Vagina (tissue), 2 donors: ENCODE measurements at regions not wholly inside any gene's neighbourhood (a gene's known extent, or its start where the extent isn't known, plus 50 kb on each side); places are given as distances from the start of the nearest gene placed in this dataset.

Experiments used
- DNase-seq, 2 donors: peaks; one replicate each; pipeline ENCODE4 v3.0.0-alpha.2; 2017; ENCODE audit errors: extremely low spot score in 2 of 2
- H3K27ac ChIP-seq: fragments of 200-600 bp; sonication (generic); one replicate; pipeline ENCODE4 v1.5.1; 2019
- H3K27me3 ChIP-seq: fragments of 200-600 bp; sonication (generic); one replicate; pipeline ENCODE4 v1.5.1; 2019
- H3K36me3 ChIP-seq, 2 donors: fragments of 200-600 bp; sonication (generic); one replicate each; pipeline ENCODE4 v1.5.1; 2017 to 2019
- H3K4me1 ChIP-seq: fragments of 200-600 bp; sonication (generic); one replicate; pipeline ENCODE4 v1.5.1; 2019
- H3K4me3 ChIP-seq, 2 donors: fragments of 200-600 bp; sonication (generic); 1 replicate in 1 of 2; 2 replicates in 1 of 2; pipeline ENCODE4 v1.5.1; 2016 to 2019
- H3K9me3 ChIP-seq: fragments of 200-600 bp; sonication (generic); one replicate; pipeline ENCODE4 v1.5.1; 2019
- CTCF ChIP-seq, 3 experiments: fragments of 450-650 bp in 2 of 3; fragments of 200-600 bp in 1 of 3; sonication (generic) in 1 of 3; IDR thresholded peaks; one replicate each; pipeline ENCODE4 v1.5.1; 2017 to 2019; ENCODE audit warnings: antibody characterized with exemption in 3 of 3, mild to moderate bottlenecking in 2 of 3, moderate library complexity in 2 of 3
- POLR2A ChIP-seq, 2 donors: fragments of 450-650 bp; IDR thresholded peaks; one replicate each; pipeline ENCODE4 v1.6.1; 2017; ENCODE audit warnings: antibody characterized with exemption in 2 of 2, mild to moderate bottlenecking in 2 of 2, moderate library complexity in 2 of 2
- POLR2AphosphoS5 ChIP-seq, 2 donors: sonication (generic); formaldehyde crosslinking; IDR thresholded peaks; one replicate each; pipeline ENCODE4 v1.9.0; 2017; ENCODE audit warnings: antibody characterized with exemption in 2 of 2, mild to moderate bottlenecking in 2 of 2, low read depth in 1 of 2; ENCODE audit not compliant: insufficient read depth in 1 of 2
- intact Hi-C: fragments of 100-400 bp; cut with DNase I; formaldehyde crosslinking; loops from one replicate; pipeline ENCODE4 v1.15.1; 2023

- intact Hi-C loops: no loop called here
- Histone ChIP-seq H3K27ac (no peak overlapping the region), H3K36me3 (no peaks in the 10 kb centered on the region), H3K27me3 (no peaks in the 10 kb centered on the region), H3K9me3 (no peaks in the 10 kb centered on the region), H3K4me3 (no peak overlapping the region), H3K4me1 (no peaks in the 10 kb centered on the region)
- DNase-seq: no peak
- no peak for TF ChIP-seq CTCF (IDR thresholded peaks at IDR 0.05)
These were observed 63.0 kb upstream of the FRMD4B start for GRCh38 chr3:69448877-69449276.

DNA sequence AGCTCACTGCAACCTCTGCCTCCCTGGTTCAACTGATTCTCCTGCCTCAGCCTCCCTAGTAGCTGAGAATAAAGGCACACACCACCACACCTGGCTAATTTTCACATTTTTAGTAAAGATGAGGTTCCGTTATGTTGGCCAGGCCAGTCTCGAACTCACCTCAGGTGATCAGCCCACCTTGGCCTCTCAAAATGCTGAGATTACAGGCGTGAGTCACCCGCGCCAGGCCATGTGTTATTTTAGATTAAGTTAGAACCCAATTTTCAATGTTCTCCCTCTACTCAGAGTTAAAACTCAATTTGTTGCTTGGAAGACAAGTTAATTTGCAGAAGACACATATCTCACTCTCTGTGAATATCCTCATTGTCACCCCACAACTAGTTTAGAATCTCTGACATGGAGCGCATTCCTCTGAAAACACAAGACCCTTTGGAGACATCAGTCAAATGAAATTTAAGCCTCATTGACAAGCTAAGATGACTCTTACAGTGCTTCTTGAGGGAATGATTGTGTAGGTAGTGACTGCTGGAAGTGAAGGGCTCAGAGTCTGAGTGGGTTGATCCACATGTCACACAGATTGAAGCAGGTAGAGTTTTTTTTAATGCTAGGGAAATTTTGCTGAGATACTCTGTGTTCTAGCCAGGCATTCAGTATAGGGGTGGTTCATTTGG is 60.6 kb upstream of the FRMD4B start:
- Histone ChIP-seq H3K4me1 (no peaks in the 10 kb centered on the region), H3K36me3 (no peaks in the 10 kb centered on the region), H3K27ac (no peak overlapping the region), H3K4me3 (no peak overlapping the region), H3K27me3 (no peaks in the 10 kb centered on the region), H3K9me3 (no peaks in the 10 kb centered on the region)
- no peak for DNase-seq
- intact Hi-C loops: no loop called here
- no peak for TF ChIP-seq POLR2AphosphoS5 (IDR thresholded peaks at IDR 0.05; ENCODE audit: insufficient read depth in 1 of 2, low read depth in 1 of 2)
- no peak for TF ChIP-seq POLR2A (IDR thresholded peaks at IDR 0.05)
- no peak for TF ChIP-seq CTCF (IDR thresholded peaks at IDR 0.05)

GRCh38 chr3:69445498-69445897 is 59.6 kb upstream of the FRMD4B start:
- Histone ChIP-seq H3K4me3 (peak overlapping the region; percentile 39 to 42), H3K36me3 (no peaks in the 10 kb centered on the region), H3K27me3 (no peaks in the 10 kb centered on the region), H3K9me3 (no peaks in the 10 kb centered on the region), H3K27ac (no peak overlapping the region), H3K4me1 (no peaks in the 10 kb centered on the region)
- intact Hi-C loops: no loop called here
- DNase-seq: no peak
- no peak for TF ChIP-seq POLR2A (IDR thresholded peaks at IDR 0.05)
- no peak for TF ChIP-seq CTCF (IDR thresholded peaks at IDR 0.05)
- TF ChIP-seq POLR2AphosphoS5 (IDR thresholded peaks at IDR 0.05; ENCODE audit: insufficient read depth in 1 of 2, low read depth in 1 of 2): no peak

DNA sequence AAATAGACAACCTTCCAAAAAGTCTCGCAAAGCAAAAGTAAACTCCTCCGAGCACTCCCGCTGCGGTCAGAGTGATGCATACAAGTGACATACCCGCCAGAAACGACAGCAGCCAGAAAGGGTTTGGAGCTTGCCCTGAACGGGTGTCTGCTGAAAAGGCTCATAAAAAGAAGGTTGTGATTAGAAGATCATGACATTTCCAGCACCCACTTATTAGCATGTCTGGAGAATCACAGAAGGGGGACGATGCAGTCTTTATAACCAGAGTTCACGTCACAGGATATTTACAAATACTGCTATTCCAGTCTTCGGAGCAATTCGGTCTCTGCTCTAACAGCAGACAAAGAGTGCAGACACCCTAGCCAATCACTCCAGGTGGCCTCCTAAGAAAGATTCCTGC is 59.1 kb upstream of the FRMD4B start:
- Histone ChIP-seq H3K4me1 (no peaks in the 10 kb centered on the region), H3K27me3 (no peaks in the 10 kb centered on the region), H3K4me3 (peak overlapping the region; percentile 39 to 42), H3K27ac (no peak overlapping the region), H3K9me3 (no peaks in the 10 kb centered on the region), H3K36me3 (no peaks in the 10 kb centered on the region)
- intact Hi-C loops: no loop called here
- no peak for DNase-seq
- TF ChIP-seq CTCF (IDR thresholded peaks at IDR 0.05) (no peak), POLR2AphosphoS5 (IDR thresholded peaks at IDR 0.05; ENCODE audit: insufficient read depth in 1 of 2, low read depth in 1 of 2) (no peak), POLR2A (IDR thresholded peaks at IDR 0.05) (no peak)

GRCh38 chr3:69443457-69443920 is 57.6 kb upstream of the FRMD4B start:
- H3K4me3 ChIP-seq: no peak overlapping the region
- no peaks in the 10 kb centered on the region for H3K36me3 ChIP-seq
- TF ChIP-seq POLR2A (IDR thresholded peaks at IDR 0.05) (no peak), CTCF (IDR thresholded peaks at IDR 0.05) (no peak), POLR2AphosphoS5 (IDR thresholded peaks at IDR 0.05; ENCODE audit: insufficient read depth in 1 of 2, low read depth in 1 of 2) (no peak)
- no peaks in the 10 kb centered on the region for H3K27me3 ChIP-seq
- no peak overlapping the region for H3K27ac ChIP-seq
- H3K4me1 ChIP-seq: peaks cover 5% of the 10 kb centered on the region
- intact Hi-C loops: no loop called here
- H3K9me3 ChIP-seq: no peaks in the 10 kb centered on the region
- no peak for DNase-seq
